ENCODE measurements at regions not wholly inside any gene's neighbourhood (a gene's known extent, or its start where the extent isn't known, plus 50 kb on each side); places are given as distances from the start of the nearest gene placed in this dataset.

GRCh38 chr4:60822986-60823385 lies 377.1 kb upstream of the ADGRL3 start:
- TF ChIP-seq CTCF (IDR thresholded peaks at IDR 0.05; ENCODE audit: insufficient read depth, low read depth, low read length) (no peak), EZH2 (IDR thresholded peaks at IDR 0.05; ENCODE audit: insufficient read depth, low read length) (no peak)

All from astrocyte (in vitro differentiated cells and primary cell).